ENCODE measurements at regions not wholly inside any gene's neighbourhood (a gene's known extent, or its start where the extent isn't known, plus 50 kb on each side); places are given as distances from the start of the nearest gene placed in this dataset.

DNA sequence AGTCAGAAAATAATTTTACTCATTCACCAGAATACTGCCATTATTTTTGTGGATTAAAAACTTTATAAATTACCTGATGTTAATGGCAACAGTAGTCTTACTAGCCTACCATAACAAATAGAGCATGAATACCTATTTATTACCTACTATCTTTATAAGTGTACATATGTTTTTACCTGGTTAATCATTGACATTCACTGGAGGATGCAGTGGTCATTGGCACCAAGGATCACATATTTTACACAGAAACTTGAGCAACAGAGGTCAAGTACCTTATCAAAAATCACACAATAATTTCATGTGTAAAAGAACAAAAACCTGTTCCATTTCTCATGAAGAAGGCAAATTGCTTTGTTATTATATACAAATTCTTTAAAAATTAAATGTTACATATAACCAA is 1284.9 kb upstream of the NCAM2 start:
- DNase-seq: no peak

DNA sequence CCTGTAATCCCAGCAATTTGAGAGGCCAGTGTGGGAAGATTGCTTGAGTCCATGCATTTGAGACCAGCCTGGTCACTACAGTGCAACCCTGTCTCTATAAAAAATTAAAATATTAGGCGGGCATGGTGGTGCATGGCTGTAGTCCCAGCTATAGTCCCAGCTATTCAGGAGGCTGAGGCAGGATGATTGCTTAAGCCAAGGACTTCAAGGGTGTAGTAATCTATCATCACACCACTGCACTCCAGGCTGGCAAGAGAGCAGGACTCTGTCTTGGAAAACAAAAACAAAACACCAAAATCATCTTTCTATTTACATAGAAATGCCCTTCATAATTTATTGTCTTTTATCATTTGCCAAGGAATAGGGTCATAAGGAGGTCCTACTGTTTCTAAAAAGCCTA is 1274.1 kb upstream of the NCAM2 start:
- DNase-seq: no peak

DNA sequence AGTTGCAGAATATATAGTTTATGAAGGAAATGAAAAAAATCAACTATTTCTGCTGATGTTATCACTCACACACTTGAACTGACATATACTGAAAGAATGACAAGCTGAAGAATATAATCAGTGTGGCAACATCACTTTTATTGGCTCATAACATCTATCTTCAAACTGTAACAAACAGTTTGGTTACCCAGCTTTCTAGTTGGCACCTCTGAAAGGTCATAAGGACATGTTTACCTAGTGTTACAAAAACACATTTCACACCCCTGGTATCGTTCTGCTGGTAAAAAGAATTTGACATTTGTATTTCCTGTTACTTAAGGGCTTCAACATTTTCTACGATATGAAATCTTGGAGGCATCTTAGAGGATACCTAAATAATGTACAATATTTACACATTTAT is 1267.0 kb upstream of the NCAM2 start:
- DNase-seq: no peak

DNA sequence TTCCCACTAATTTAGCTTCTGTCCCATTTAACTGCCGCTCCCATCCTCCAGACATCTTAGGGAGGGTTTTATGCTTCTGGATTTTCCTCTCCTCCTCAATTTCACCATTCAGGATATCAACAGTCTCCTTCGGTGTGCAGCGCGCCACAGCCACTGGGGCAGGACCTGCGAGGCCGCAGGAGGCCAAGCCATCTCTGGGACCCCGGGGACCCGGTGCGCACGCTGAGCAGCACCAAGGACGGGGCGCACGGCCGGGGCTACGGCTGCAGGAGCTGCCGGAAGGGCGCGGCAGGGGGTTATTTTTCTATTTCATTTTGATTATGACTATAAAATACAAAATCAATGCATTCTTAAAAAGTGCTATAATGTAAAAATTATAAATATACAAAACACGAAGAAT is 1238.4 kb upstream of the NCAM2 start:
- DNase-seq: no peak

DNA sequence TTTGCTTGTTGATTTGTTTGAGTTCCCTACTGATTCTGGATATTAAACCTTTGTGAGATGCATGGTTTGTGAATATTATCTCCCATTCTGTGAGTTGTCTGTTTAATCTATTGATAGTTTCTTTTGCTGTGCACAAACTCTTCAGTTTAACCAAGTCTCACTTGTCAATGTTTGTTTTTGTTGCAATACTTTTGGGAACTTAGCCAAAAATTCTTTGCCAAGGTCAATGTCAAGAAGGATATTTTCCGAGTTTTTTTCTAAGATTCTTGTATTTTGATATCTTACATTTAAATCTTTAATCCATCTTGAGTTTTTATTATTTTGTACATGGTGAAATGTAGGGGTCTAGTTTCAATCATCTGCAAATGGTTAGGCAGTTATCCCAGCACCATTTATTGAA is 1230.7 kb upstream of the NCAM2 start:
- no peak for DNase-seq

DNA sequence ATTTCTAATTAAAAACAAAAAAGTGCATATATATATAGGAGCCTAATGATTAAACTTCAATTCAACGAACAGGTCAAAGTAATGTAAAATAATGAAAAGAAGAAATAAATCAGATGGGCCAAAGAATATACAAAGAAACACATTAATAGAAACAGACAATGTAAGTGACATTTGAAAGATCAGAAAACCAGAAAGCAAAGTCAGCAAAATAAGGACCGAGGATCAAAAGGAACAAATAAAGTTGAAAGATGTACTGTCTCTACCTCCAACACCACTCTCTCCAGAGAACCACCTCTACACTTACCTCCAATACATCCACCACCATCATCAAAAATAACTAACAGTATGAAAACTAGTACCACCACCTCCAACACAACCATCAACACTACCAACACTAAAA is 1226.3 kb upstream of the NCAM2 start:
- no peak for DNase-seq

DNA sequence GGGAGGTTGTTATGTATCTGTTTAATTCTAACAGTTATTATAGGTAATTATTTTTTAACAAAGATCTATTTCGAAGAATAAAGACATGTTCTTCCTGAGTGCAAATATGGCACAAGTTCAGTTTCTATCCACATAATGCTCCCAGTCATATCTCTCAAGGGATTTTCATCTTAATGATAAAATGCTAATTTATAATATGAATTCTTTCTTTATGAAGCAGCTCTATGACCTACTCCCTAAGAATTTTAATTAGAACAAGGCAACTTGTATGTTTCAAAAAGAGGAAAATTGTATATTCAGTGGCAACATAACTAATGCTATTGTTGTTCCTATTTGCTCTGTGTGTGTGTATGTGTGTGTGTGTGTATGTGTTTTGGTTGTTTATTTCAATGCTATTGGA is 1222.1 kb upstream of the NCAM2 start:
- no peak for DNase-seq

DNA sequence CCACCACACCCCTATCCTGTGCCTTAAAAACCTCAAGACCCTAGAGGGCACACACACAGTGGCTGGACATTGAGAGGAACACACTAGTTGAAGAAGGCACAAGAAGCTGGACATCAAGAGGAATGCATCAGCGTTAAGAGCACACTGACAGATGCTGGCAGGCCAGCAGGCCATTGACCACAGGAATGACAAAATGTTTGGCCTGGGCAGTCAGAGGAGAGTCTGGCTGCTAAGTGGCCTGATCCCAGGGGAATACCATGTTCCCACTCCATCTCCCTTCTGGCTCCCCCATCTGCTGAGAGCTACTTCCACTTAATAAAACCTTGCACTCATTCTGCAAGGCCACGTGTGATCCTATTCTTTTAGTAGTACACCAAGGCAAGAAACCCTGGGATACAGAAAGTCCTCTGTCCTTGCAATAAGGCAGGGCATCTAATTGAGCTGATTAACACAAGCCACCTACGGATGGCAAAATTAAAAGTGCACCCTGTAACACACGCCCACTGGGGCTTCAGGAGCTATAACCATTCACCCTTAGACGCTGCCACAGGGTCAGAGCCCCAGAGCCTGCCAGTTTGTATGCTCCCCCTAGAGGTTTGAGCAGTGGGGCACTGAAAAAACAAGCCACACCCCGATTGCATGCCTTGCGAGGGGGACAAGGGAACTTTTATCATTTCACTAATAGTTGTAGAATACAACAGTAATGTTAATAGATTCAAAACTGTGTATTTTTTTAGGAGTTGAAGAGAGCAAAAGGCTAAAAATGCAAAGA is 1216.1 kb upstream of the NCAM2 start:
- no peak for DNase-seq

DNA sequence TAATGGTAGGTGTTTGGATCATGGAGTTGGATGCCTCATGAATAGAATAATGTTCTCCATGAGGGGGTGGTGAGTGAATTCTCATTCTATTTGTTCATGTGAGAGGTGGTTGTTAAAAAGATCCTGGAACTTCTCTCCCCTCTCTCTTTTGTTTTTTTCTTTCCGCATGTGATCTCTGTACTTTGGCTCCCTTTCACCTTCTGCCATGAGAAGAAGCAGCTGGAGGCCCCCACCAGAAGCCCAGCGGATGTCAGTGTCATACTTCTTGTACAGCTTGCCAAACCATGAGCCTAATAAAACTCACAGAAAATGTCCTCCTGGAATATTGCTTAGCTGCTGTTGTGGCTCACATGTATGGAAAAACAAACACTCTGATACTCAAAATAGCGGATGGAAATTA is 1212.3 kb upstream of the NCAM2 start:
- no peak for DNase-seq

DNA sequence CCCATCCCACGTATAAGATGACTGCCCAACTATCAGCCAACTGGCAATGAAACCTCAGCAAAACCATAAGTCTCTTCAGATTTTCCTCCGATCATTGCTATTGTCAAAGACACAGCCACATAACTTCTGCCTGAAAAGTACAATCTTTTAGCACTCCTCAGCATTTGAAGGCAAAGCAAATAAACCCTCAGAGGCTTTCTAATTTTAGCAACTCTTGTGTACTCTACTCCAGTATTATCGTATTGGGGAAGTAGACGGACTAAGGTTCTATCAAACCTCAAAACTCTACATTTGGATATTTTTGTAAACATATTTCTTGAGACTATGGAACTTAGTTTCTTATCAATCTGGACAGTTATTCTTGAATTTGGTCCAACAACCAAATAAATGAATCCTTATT is 1206.2 kb upstream of the NCAM2 start:
- DNase-seq: no peak

DNA sequence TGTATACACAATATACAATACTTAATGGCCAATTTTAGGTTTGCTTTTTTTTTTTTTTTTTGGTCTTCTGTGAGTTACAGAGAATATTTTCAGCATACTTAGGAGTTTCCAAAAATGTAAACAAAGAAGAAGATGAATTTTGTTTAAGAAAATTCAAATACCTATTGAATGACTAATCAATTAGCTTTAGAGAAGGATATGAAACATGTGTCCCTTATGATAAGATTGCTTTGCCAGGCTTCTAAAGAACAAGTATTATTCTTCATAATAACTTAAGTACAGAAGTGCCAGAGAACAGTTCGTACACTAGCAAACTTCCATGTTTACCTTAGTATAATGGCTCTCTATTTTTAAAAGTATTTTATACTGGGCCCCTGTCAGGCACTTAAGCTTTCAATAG is 1191.0 kb upstream of the NCAM2 start:
- DNase-seq: no peak

DNA sequence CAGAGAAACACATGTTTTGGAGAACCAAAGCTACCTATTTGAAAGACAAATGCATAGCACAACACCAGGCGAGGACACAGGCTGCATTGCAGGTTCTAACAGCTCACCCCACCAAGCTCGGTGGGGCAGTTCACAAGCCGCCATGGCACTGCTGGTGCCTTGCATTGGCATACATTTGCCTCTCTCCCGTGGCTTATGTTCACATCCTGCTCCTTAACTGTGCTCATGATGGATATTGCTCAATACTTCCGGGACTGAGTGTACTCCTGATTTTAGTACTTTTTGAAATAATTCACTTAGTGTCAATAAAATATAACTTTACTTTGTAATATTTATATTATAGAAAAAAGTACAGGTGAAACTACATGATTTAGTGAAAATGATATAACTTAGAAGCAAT is 1187.4 kb upstream of the NCAM2 start:
- DNase-seq: no peak

DNA sequence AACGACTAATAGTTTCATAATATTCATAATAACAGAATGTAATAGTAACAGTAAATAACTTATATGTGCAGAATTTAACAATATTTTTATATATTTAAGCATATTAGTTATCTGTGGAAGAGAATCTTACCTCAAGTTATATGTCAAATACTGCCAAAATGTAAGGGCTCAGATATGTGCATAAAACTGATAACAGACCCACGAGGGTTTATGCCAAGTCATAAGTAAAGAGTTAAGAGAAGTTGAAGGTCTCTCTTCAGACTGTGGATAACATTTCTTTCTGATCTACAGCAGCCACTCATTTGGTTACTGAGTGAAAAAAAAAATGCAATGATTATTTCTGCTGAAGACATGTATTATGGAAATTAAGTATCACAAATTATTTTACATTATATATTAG is 1167.8 kb upstream of the NCAM2 start:
- no peak for DNase-seq

DNA sequence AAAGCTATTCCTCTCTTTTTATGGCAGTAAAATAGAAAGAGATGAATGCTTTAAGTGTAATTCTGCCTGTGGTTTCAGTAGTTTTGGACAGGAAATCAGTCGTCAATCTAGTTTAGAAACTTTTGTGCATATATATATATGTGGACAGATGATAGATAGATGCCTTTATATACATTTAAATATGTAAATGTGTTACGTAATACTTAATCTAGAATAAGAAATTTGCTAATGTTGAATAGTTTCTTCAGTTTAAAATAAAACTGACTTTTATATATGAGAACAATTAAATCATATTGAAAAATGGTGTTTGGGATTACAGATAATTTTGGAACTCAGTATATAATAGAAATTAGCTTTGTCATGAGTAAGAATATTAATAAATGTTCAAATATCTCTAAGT is 1165.7 kb upstream of the NCAM2 start:
- no peak for DNase-seq

DNA sequence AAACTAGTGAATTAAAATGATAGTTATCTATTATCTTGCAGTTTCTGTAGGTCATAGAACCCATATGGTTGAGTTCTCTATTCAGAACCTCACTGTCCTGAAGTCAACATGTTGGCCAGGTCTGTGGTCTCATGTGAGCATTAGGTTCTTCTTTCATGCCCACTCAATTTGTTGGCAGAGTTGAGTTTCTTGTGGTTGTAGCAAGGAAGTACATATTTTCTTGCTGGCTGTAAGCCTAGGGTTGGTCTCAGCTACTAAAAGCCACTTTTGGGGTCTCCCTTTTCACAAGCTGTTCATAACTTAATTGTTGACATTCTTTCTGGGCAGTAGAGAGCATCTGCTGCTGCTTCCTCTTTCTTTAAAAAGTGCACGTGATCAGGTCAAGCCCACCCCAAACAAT is 1165.1 kb upstream of the NCAM2 start:
- no peak for DNase-seq

DNA sequence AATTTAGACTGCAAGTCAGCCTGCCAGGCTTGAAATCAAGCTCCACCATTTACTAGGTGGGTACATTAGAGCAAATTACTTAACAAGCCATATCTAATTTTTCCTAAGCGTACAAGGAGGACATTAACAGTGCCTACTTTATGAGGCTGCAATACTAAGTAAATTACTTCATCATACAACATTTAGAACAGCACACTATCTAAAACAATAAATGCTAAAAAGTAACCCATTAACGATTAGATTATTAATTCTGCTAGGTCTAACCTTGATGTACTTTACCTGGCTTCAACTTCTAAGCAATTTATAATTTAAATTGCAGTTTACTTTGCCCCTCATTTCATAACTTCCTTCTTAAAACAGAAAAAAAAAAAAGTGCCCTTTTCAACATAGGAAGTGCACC is 1155.6 kb upstream of the NCAM2 start:
- DNase-seq: no peak

DNA sequence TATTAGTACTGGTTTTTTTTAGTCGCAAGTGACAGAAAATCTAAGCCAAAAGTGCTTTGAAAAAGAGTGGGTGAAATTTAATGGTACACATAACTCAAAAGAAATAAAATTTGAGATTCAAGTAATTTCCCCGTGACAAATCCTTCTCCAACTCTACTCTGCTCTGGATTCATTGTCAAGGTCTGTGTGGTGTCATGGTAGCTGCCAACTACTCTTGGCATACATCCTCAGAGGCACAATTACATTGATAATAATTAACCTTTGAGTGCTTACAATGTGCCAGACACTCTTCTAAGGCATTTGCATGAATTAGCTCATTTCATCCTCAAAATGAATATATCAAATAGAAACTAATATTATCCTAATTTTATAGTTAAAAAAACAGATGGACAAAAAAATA is 1153.9 kb upstream of the NCAM2 start:
- DNase-seq: no peak

DNA sequence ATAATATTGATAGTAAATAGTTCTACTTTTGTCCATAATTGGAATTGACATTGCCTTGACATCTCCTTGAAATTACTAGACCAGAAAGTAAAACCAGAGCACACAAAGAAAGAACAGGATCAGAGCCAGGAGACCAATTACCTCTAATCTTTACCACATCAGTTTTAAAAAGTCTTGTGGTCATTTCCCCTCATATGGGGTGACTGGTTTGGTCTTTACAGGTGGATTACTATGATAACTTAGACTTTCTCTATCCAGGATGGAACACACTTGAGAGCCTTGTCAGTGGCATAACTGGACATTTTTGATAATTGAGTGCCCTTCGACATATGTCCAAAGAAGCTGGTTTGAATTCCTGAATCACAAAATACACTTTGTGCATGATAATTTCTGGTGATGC is 1148.1 kb upstream of the NCAM2 start:
- no peak for DNase-seq

DNA sequence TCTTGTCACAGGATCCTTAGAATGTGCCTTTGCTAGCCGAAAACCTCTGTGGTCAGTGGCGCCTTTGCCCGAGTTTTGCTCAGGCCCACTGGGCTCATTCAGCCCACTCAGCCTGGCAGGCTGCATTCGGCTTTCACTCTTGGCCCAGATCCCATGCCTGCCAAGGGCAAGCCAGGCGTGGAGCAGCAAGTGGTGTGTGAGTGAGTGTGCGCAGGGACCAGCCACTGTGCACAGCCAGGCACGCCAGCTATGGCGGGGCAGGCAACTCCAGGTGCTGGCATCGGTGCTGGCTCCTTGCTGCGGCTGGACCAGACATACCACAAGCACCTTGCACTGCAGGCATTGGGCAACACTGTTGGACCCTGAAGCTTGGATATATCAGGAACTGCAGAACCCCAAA is 1145.1 kb upstream of the NCAM2 start:
- no peak for DNase-seq

DNA sequence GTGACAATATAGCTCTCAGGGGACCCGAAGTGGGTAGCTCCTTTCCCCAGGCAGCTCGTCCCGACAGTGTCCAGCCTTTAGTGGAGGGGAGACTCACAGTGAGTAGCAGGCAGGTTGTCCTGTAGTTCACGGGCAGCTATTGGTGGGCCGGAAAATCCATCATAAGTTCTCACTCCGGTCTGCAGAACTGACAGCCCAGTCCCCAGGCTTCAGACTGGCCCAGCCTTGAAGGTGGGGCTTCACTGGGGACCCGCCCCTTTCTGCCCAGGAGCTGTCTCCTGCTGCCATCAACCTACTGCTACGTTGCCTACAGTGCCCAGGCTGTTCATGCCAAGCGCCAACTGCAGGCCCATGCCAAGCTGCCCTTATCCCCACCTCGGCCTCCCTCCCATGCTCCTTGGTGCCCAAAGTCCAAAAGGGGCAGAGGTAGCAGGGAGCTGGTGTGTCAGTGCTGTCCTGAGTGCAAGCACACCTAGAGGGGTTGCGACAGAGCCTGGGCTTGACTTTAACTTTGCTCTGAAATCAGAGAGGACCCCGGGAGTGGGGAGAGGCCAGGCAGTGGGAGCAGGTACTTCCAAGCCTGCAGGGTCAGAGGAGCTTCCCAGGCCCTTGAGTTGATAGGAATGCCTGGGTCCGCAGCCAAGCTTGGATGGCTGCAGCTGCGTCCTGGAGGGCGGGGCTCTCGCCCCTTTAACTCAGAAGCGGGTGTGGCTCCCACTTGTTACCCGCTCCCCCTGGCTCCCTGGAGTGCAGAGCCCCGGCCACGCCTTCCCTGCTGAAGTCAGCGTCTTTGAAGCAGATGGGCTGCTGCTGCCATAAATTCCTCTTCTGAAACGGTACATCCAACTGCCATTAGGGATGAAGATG is 1144.3 kb upstream of the NCAM2 start:
- DNase-seq: no peak

DNA sequence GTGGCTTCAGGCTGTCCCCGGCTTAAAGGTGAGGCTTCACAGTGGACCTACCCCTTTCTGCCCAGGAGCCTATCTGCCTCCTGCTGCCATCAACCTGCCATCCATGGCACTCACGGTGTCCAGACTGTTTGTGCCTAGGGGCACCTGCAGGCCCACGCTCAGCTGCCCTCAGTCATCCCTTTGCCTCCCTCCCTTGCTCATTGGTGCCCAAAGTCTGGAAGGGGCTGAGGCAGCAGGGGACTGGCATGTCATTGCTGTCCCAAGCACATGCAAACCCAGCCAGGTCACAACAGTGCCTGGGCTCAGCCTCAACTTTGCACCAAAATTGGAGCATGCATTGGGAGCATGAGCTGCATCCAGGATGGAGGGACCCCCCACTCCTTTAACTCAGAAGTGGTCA is 1142.7 kb upstream of the NCAM2 start:
- DNase-seq: no peak

DNA sequence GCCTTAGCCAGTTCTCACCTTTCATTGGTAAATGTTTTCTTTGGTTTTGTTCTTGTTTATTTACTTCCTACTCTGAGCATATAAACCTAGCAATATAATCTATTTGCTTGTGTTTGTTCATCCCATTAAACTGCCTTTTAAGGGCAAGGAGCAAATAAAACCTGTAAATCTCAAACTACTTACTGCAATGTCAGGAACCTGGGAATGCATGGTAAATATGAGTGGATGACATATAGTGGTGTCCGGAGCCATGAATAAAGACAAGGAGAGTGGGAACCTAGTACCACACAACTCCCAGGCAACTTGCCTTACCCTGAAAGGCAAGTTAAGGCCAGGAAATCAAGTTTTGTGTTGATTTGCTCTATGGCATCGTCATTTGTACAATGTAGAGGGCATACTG is 1133.7 kb upstream of the NCAM2 start:
- no peak for DNase-seq

DNA sequence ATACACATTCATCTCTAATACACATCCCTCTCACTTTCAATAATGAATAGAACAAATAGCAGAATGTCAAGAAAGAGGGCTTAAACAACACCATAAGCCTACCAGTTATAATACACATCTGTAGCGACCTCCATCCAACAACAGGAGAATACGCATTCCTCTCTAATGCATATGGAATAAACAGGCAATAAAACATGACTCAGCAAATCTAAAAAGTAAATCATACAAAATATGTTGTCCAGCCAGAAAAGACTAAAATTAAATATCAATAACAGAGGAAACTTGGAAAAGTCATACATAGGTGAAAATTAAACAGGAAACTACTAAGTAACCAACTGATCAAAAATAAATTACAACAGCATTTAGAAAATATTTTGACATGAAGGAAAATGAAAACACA is 1127.5 kb upstream of the NCAM2 start:
- DNase-seq: no peak

DNA sequence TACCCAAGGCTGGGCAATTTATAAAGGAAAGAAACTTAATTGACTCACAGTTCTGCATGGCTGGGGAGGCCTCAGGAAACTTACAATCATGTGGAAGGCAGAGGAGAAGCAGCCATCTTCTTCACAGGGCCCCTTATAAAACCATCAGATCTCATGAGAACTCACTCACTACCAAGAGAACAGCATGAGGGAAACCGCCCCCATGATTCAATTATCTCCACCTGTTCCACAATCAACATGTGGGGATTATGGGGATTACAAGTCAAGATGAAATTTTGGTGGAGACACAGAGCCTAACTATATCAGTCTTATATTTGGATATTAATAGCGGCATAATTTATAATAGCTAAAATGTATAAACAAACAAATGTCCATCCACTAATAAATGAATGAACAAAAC is 1123.7 kb upstream of the NCAM2 start:
- no peak for DNase-seq

DNA sequence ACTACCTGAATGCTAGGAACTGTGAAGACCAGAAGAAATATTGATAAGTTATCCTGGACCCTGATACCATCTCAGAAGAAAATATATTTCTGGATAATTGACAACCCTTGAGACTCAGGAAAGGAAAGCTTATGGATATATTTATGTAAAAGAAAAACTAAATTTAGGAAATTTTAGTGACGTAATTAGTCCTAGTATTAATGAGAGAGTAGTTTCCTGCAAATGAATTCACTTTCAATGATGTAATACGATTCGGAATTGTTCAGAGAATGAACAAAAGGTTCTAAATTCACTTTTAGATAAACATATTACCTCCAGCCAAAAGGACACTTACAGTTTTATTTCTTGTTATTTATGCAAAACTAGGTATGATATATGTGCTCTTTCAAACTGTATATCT is 1120.1 kb upstream of the NCAM2 start:
- DNase-seq: no peak
